ENCODE measurements at regions not wholly inside any gene's neighbourhood (a gene's known extent, or its start where the extent isn't known, plus 50 kb on each side); places are given as distances from the start of the nearest gene placed in this dataset.

GRCh38 chr3:103613397-103614156, 1178.8 kb downstream of the ZPLD1 start:
- TF ChIP-seq CTCF (IDR thresholded peaks at IDR 0.05) (no peak), POLR2AphosphoS5 (IDR thresholded peaks at IDR 0.05; ENCODE audit: insufficient read depth in 1 of 2, low read depth in 1 of 2) (no peak)
